ENCODE measurements at regions not wholly inside any gene's neighbourhood (a gene's known extent, or its start where the extent isn't known, plus 50 kb on each side); places are given as distances from the start of the nearest gene placed in this dataset.

DNA sequence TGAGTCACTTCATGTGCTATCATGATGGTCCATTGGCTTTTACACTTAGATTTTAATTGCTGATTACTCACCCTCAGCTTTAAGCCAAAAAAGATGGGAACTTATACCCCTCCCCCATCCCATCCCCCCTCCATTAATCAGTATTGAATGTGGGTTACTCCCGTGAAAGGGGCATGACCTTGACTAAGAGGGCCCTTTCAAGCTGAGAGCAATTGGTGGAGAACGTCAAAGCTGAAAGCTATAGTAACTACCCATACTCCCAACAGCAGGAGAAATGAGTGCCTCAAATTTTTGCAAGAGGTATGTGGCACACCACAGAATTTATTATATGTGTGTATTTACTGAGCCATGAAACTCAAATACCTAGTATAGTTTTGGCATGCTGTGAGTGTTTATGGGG, 99.7 kb upstream of the CDH8 start:
- TF ChIP-seq, protein P1, sequence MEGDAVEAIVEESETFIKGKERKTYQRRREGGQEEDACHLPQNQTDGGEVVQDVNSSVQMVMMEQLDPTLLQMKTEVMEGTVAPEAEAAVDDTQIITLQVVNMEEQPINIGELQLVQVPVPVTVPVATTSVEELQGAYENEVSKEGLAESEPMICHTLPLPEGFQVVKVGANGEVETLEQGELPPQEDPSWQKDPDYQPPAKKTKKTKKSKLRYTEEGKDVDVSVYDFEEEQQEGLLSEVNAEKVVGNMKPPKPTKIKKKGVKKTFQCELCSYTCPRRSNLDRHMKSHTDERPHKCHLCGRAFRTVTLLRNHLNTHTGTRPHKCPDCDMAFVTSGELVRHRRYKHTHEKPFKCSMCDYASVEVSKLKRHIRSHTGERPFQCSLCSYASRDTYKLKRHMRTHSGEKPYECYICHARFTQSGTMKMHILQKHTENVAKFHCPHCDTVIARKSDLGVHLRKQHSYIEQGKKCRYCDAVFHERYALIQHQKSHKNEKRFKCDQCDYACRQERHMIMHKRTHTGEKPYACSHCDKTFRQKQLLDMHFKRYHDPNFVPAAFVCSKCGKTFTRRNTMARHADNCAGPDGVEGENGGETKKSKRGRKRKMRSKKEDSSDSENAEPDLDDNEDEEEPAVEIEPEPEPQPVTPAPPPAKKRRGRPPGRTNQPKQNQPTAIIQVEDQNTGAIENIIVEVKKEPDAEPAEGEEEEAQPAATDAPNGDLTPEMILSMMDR (IDR thresholded peaks at IDR 0.05; ENCODE audit: low read depth, low read length, poor library complexity, severe bottlenecking) = no peak
- TF ChIP-seq EZH2phosphoT487 (IDR thresholded peaks at IDR 0.05; ENCODE audit: borderline replicate concordance, low read length) = no peak

Data from DOHH2 (cell line).